Muscle layer of colon (tissue), 2 donors: ENCODE measurements at regions not wholly inside any gene's neighbourhood (a gene's known extent, or its start where the extent isn't known, plus 50 kb on each side); places are given as distances from the start of the nearest gene placed in this dataset.
"Not testable (repeated sequence)": the region's sequence is repeated elsewhere in the genome, so short reads cannot be mapped to it uniquely, and the experiment has no call there.

Experiments used
- H3K27ac ChIP-seq: one replicate; pipeline ENCODE4 v1.7.0; 2013; ENCODE audit warnings: low read depth, mild to moderate bottlenecking, low read length, moderate library complexity
- H3K27me3 ChIP-seq, 2 donors: one replicate each; pipeline ENCODE4 v1.7.0; 2013; ENCODE audit warnings: low read length in 2 of 2, mild to moderate bottlenecking in 2 of 2; ENCODE audit not compliant: insufficient read depth in 2 of 2, control insufficient read depth in 1 of 2
- H3K36me3 ChIP-seq: one replicate; pipeline ENCODE4 v1.7.0; 2013; ENCODE audit warnings: mild to moderate bottlenecking, low read length; ENCODE audit not compliant: insufficient read depth
- H3K4me1 ChIP-seq: one replicate; pipeline ENCODE4 v1.7.0; 2013; ENCODE audit warnings: mild to moderate bottlenecking, low read length; ENCODE audit not compliant: insufficient read depth
- H3K4me3 ChIP-seq, 2 donors: one replicate each; pipeline ENCODE4 v1.7.0; 2013; ENCODE audit warnings: low read length in 2 of 2, low read depth in 1 of 2, mild to moderate bottlenecking in 1 of 2, moderate library complexity in 1 of 2
- H3K9ac ChIP-seq: one replicate; pipeline ENCODE4 v1.7.0; 2013; ENCODE audit warnings: low read length
- H3K9me3 ChIP-seq: one replicate; pipeline ENCODE4 v1.7.0; 2013; ENCODE audit warnings: mild to moderate bottlenecking, low read length
- donor health status: abdominal sarcoma.
- donor health status: Adenocarcinoma of cecum.

GRCh38 chr12:86407620-86408208 lies 151.5 kb upstream of the MGAT4C start:
- no peaks in the 10 kb centered on the region for H3K27me3 ChIP-seq

GRCh38 chr12:86389949-86390348 lies 133.8 kb upstream of the MGAT4C start:
- no peaks in the 10 kb centered on the region for H3K27me3 ChIP-seq
- H3K27ac ChIP-seq = no peak overlapping the region
- H3K9me3 ChIP-seq = no peaks in the 10 kb centered on the region
- H3K4me1 ChIP-seq = no peaks in the 10 kb centered on the region
- no peaks in the 10 kb centered on the region for H3K36me3 ChIP-seq
- H3K9ac ChIP-seq = no peak overlapping the region
- H3K4me3 ChIP-seq = no peak overlapping the region

More at GRCh38 chr12:86407620-86408208, 151.5 kb upstream of the MGAT4C start:
- Histone ChIP-seq H3K36me3 (no peaks in the 10 kb centered on the region), H3K27ac (no peak overlapping the region), H3K4me3 (no peak overlapping the region), H3K9ac (no peak overlapping the region), H3K4me1 (no peaks in the 10 kb centered on the region), H3K9me3 (no peaks in the 10 kb centered on the region)

- H3K36me3 ChIP-seq = no peaks in the 10 kb centered on the region
- no peak overlapping the region for H3K4me3 ChIP-seq
- H3K9ac ChIP-seq = no peak overlapping the region
- no peaks in the 10 kb centered on the region for H3K9me3 ChIP-seq
- no peaks in the 10 kb centered on the region for H3K4me1 ChIP-seq
- no peaks in the 10 kb centered on the region for H3K27me3 ChIP-seq
- no peak overlapping the region for H3K27ac ChIP-seq
These were observed 131.5 kb upstream of the MGAT4C start for GRCh38 chr12:86387591-86388145.

- not testable (repeated sequence) for H3K9me3 ChIP-seq, H3K4me3 ChIP-seq, H3K27me3 ChIP-seq, H3K27ac ChIP-seq, H3K9ac ChIP-seq, H3K4me1 ChIP-seq, H3K36me3 ChIP-seq
These were observed 127.6 kb upstream of the MGAT4C start for GRCh38 chr12:86383759-86384158.

- H3K27ac ChIP-seq = no peak overlapping the region
These were observed 123.1 kb upstream of the MGAT4C start for GRCh38 chr12:86379337-86379736.

GRCh38 chr12:86376052-86376451 lies 119.9 kb upstream of the MGAT4C start:
- Histone ChIP-seq H3K27ac (no peak overlapping the region), H3K9me3 (no peaks in the 10 kb centered on the region), H3K27me3 (no peaks in the 10 kb centered on the region), H3K9ac (no peak overlapping the region), H3K4me3 (no peak overlapping the region), H3K4me1 (no peaks in the 10 kb centered on the region), H3K36me3 (no peaks in the 10 kb centered on the region)

More at GRCh38 chr12:86379337-86379736, 123.1 kb upstream of the MGAT4C start:
- Histone ChIP-seq H3K4me1 (no peaks in the 10 kb centered on the region), H3K9ac (no peak overlapping the region), H3K36me3 (no peaks in the 10 kb centered on the region), H3K9me3 (no peaks in the 10 kb centered on the region), H3K4me3 (no peak overlapping the region), H3K27me3 (no peaks in the 10 kb centered on the region)

GRCh38 chr12:86373813-86374212 lies 117.6 kb upstream of the MGAT4C start:
- H3K36me3 ChIP-seq = no peaks in the 10 kb centered on the region
- no peak overlapping the region for H3K9ac ChIP-seq
- no peak overlapping the region for H3K27ac ChIP-seq
- no peaks in the 10 kb centered on the region for H3K27me3 ChIP-seq
- H3K4me1 ChIP-seq = no peaks in the 10 kb centered on the region
- no peak overlapping the region for H3K4me3 ChIP-seq
- no peaks in the 10 kb centered on the region for H3K9me3 ChIP-seq

- no peaks in the 10 kb centered on the region for H3K36me3 ChIP-seq
- H3K4me3 ChIP-seq = no peak overlapping the region
- no peak overlapping the region for H3K27ac ChIP-seq
- no peaks in the 10 kb centered on the region for H3K9me3 ChIP-seq
- H3K27me3 ChIP-seq = no peaks in the 10 kb centered on the region
- no peak overlapping the region for H3K9ac ChIP-seq
- H3K4me1 ChIP-seq = no peaks in the 10 kb centered on the region
These were observed 110.9 kb upstream of the MGAT4C start for GRCh38 chr12:86367137-86367536.

- no peaks in the 10 kb centered on the region for H3K36me3 ChIP-seq
- H3K9ac ChIP-seq = no peak overlapping the region
- H3K4me1 ChIP-seq = no peaks in the 10 kb centered on the region
- H3K27me3 ChIP-seq = no peaks in the 10 kb centered on the region
- no peaks in the 10 kb centered on the region for H3K9me3 ChIP-seq
- no peak overlapping the region for H3K27ac ChIP-seq
- no peak overlapping the region for H3K4me3 ChIP-seq
These were observed 93.0 kb upstream of the MGAT4C start for GRCh38 chr12:86349196-86349595.

GRCh38 chr12:86333955-86334522 lies 77.8 kb upstream of the MGAT4C start:
- Histone ChIP-seq H3K36me3 (no peaks in the 10 kb centered on the region), H3K9me3 (no peaks in the 10 kb centered on the region), H3K27ac (no peak overlapping the region), H3K27me3 (no peaks in the 10 kb centered on the region), H3K9ac (no peak overlapping the region), H3K4me3 (no peak overlapping the region), H3K4me1 (no peaks in the 10 kb centered on the region)

- Histone ChIP-seq H3K27me3 (no peaks in the 10 kb centered on the region), H3K27ac (no peak overlapping the region), H3K9ac (no peak overlapping the region), H3K4me1 (no peaks in the 10 kb centered on the region), H3K9me3 (no peaks in the 10 kb centered on the region), H3K4me3 (no peak overlapping the region), H3K36me3 (no peaks in the 10 kb centered on the region)
These were observed 75.3 kb upstream of the MGAT4C start for GRCh38 chr12:86331457-86331856.

- no peak overlapping the region for H3K27ac ChIP-seq
These were observed 74.8 kb upstream of the MGAT4C start for GRCh38 chr12:86331012-86331411.

More at GRCh38 chr12:86331012-86331411, 74.8 kb upstream of the MGAT4C start:
- no peaks in the 10 kb centered on the region for H3K36me3 ChIP-seq
- H3K27me3 ChIP-seq = no peaks in the 10 kb centered on the region
- no peak overlapping the region for H3K4me3 ChIP-seq
- no peaks in the 10 kb centered on the region for H3K9me3 ChIP-seq
- H3K9ac ChIP-seq = no peak overlapping the region
- no peaks in the 10 kb centered on the region for H3K4me1 ChIP-seq
